ENCODE measurements at regions not wholly inside any gene's neighbourhood (a gene's known extent, or its start where the extent isn't known, plus 50 kb on each side); places are given as distances from the start of the nearest gene placed in this dataset.

DNA sequence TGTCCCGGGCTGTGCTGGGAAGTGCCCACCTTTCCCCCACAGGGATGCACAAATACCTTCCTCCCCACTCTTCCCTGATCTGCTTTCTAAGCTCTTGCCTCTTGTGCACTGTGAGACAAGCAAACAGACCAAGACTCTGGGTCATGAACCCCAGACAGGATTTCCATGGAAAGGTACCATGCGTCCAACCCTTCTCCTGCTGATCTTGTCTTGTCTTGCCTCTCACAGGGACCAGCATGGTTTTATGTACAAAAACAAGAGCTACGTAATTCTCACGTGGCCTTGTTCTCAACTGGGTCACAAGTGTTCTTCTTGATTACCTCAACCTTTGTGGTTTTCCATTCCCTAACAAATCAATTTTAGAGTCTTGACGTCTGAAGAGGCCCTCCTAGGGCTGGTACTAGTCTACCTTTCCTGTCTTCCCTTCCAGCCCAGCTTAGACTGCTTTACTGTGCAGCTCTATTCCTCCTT lies 176.5 kb upstream of the MAP3K1 start:
- Histone ChIP-seq H3F3A (ENCODE audit: low read depth) (no peaks in the 10 kb centered on the region), H3K27me3 (ENCODE audit: insufficient read depth, low read length, poor library complexity, severe bottlenecking) (no peaks in the 10 kb centered on the region), H3K4me2 (ENCODE audit: low read depth, low read length, poor library complexity, severe bottlenecking) (no peak overlapping the region), H3K9me2 (replicated peaks; ENCODE audit: low read depth, low read length) (no peaks in the 10 kb centered on the region), H3K4me1 (ENCODE audit: insufficient read depth, low read length, poor library complexity, severe bottlenecking) (no peaks in the 10 kb centered on the region), H4K20me1 (ENCODE audit: insufficient read depth, low read length, poor library complexity, severe bottlenecking) (no peaks in the 10 kb centered on the region), H3K79me2 (ENCODE audit: insufficient read depth, low read length) (no peaks in the 10 kb centered on the region), H2AFZ (ENCODE audit: low read length) (no peak overlapping the region), H3K9me3 (ENCODE audit: insufficient read depth, low read depth, low read length) (no peaks in the 10 kb centered on the region), H3K36me3 (ENCODE audit: insufficient read depth, low read length) (no peaks in the 10 kb centered on the region), H3K9ac (ENCODE audit: low read depth, low read length, poor library complexity, severe bottlenecking) (no peak overlapping the region), H3K4me3 (ENCODE audit: low read length, poor library complexity, severe bottlenecking) (no peak overlapping the region)
- TF ChIP-seq, protein P1, sequence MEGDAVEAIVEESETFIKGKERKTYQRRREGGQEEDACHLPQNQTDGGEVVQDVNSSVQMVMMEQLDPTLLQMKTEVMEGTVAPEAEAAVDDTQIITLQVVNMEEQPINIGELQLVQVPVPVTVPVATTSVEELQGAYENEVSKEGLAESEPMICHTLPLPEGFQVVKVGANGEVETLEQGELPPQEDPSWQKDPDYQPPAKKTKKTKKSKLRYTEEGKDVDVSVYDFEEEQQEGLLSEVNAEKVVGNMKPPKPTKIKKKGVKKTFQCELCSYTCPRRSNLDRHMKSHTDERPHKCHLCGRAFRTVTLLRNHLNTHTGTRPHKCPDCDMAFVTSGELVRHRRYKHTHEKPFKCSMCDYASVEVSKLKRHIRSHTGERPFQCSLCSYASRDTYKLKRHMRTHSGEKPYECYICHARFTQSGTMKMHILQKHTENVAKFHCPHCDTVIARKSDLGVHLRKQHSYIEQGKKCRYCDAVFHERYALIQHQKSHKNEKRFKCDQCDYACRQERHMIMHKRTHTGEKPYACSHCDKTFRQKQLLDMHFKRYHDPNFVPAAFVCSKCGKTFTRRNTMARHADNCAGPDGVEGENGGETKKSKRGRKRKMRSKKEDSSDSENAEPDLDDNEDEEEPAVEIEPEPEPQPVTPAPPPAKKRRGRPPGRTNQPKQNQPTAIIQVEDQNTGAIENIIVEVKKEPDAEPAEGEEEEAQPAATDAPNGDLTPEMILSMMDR (conservative IDR thresholded peaks at IDR 0.05; ENCODE audit: low read length) = no peak
- TF ChIP-seq EZH2phosphoT487 (IDR thresholded peaks at IDR 0.05; ENCODE audit: borderline replicate concordance) = no peak

DNA sequence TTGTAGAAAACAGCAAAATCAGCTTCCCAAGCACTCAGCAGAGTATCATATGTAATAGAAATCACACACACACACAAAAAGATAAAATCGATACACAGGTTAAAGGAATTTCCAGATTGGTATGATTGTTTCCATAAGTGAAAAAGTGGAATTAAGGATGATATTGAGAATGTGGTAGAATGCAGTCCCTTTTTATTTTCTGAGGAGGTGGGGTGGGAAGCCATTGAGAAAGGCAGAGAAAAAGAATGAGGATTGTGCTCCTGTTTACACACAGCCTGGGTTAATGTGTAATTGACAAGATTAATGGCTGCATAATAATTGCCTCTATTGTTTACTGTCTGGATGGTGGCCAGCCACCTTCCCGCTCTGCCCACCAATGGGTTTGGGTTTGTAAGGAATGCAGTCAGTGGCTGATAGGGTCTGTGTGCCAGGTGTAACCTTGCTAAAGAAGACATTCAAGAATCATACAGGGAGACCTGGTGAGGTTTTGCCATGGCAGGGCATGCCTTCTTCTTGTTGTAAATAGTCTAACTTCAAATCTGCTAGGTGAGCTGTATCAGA lies 177.2 kb upstream of the MAP3K1 start:
- Histone ChIP-seq H3K36me3 (ENCODE audit: insufficient read depth, low read length) (no peaks in the 10 kb centered on the region), H3K4me1 (ENCODE audit: insufficient read depth, low read length, poor library complexity, severe bottlenecking) (no peaks in the 10 kb centered on the region)

DNA sequence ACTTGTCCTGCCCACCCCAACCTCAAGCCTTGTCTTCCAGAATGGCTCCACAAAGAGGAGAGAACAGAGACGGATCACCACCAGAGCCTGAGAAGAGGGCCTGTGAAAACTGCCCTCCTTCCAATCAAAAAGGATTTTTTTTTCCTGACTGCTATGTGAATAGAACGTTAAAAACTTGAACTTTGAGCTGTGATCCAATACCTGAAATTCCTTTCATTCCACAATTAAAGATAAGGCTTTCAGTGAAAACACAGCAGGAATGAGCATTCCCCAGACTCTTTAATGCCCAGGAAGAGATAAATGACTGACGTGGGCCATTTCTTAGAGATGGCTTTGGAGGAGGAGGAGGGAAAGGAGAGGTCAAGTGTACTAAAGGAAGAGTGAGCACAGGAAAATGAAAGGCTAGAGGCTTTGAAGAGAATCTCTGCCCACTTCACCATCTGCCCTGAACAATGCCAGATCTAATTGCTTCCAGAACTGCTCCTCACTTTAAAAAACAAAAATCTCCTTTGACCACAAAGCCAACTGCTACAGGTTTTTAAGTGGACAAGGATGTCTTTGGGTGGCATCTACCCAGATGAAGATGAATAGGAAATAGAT lies 177.9 kb upstream of the MAP3K1 start:
- H3K4me1 ChIP-seq (ENCODE audit: insufficient read depth, low read length, poor library complexity, severe bottlenecking) = no peaks in the 10 kb centered on the region
- H3K9ac ChIP-seq (ENCODE audit: low read depth, low read length, poor library complexity, severe bottlenecking) = no peak overlapping the region
- no peak overlapping the region for H2AFZ ChIP-seq (ENCODE audit: low read length)
- H3F3A ChIP-seq (ENCODE audit: low read depth) = no peaks in the 10 kb centered on the region
- H3K4me2 ChIP-seq (ENCODE audit: low read depth, low read length, poor library complexity, severe bottlenecking) = no peak overlapping the region
- no peaks in the 10 kb centered on the region for H3K36me3 ChIP-seq (ENCODE audit: insufficient read depth, low read length)
- no peaks in the 10 kb centered on the region for H3K9me2 ChIP-seq (replicated peaks; ENCODE audit: low read depth, low read length)
- no peak overlapping the region for H3K4me3 ChIP-seq (ENCODE audit: low read length, poor library complexity, severe bottlenecking)
- TF ChIP-seq, protein P1 (conservative IDR thresholded peaks at IDR 0.05; ENCODE audit: low read length) = no peak
- no peak for TF ChIP-seq EZH2phosphoT487 (IDR thresholded peaks at IDR 0.05; ENCODE audit: borderline replicate concordance)
- H3K27me3 ChIP-seq (ENCODE audit: insufficient read depth, low read length, poor library complexity, severe bottlenecking) = no peaks in the 10 kb centered on the region
- H3K79me2 ChIP-seq (ENCODE audit: insufficient read depth, low read length) = no peaks in the 10 kb centered on the region
- no peaks in the 10 kb centered on the region for H3K9me3 ChIP-seq (ENCODE audit: insufficient read depth, low read depth, low read length)
- no peaks in the 10 kb centered on the region for H4K20me1 ChIP-seq (ENCODE audit: insufficient read depth, low read length, poor library complexity, severe bottlenecking)

More for the DNA sequence above, 177.2 kb upstream of the MAP3K1 start:
- Histone ChIP-seq H4K20me1 (ENCODE audit: insufficient read depth, low read length, poor library complexity, severe bottlenecking) (no peaks in the 10 kb centered on the region), H2AFZ (ENCODE audit: low read length) (no peak overlapping the region), H3K4me2 (ENCODE audit: low read depth, low read length, poor library complexity, severe bottlenecking) (no peak overlapping the region), H3F3A (ENCODE audit: low read depth) (no peaks in the 10 kb centered on the region), H3K4me3 (ENCODE audit: low read length, poor library complexity, severe bottlenecking) (no peak overlapping the region), H3K9me2 (replicated peaks; ENCODE audit: low read depth, low read length) (no peaks in the 10 kb centered on the region), H3K9me3 (ENCODE audit: insufficient read depth, low read depth, low read length) (no peaks in the 10 kb centered on the region), H3K27me3 (ENCODE audit: insufficient read depth, low read length, poor library complexity, severe bottlenecking) (no peaks in the 10 kb centered on the region), H3K79me2 (ENCODE audit: insufficient read depth, low read length) (no peaks in the 10 kb centered on the region), H3K9ac (ENCODE audit: low read depth, low read length, poor library complexity, severe bottlenecking) (no peak overlapping the region)
- TF ChIP-seq, protein P1 (conservative IDR thresholded peaks at IDR 0.05; ENCODE audit: low read length) = no peak
- no peak for TF ChIP-seq EZH2phosphoT487 (IDR thresholded peaks at IDR 0.05; ENCODE audit: borderline replicate concordance)

Data from Loucy (cell line).